ENCODE measurements at regions not wholly inside any gene's neighbourhood (a gene's known extent, or its start where the extent isn't known, plus 50 kb on each side); places are given as distances from the start of the nearest gene placed in this dataset.

- TF ChIP-seq REST (IDR thresholded peaks at IDR 0.05; ENCODE audit: low read depth) (no peak), CBX3 (IDR thresholded peaks at IDR 0.05; ENCODE audit: low read depth) (no peak), EZH2 (IDR thresholded peaks at IDR 0.05) (no peak), TCF7L2 (IDR thresholded peaks at IDR 0.05; ENCODE audit: borderline replicate concordance, extremely low read depth, insufficient read depth, insufficient read length) (no peak), EGR1 (IDR thresholded peaks at IDR 0.05; ENCODE audit: low read depth) (no peak), ZNF274 (IDR thresholded peaks at IDR 0.05; ENCODE audit: low read depth, low read length) (no peak), POLR2A (IDR thresholded peaks at IDR 0.05; ENCODE audit: borderline replicate concordance, extremely low read depth, insufficient read depth, insufficient read length) (no peak), JUND (IDR thresholded peaks at IDR 0.05) (no peak), ATF3 (IDR thresholded peaks at IDR 0.05) (no peak)
Measured at GRCh38 chr18:50460062-50460461, 85.2 kb downstream of the SKA1 start (continued).

GRCh38 chr18:50460716-50461115 is 85.9 kb downstream of the SKA1 start:
- intact Hi-C loops (cut with micrococcal nuclease), result no loop called here
- RAD21 ChIA-PET (ENCODE audit: low non-redundant PET in 1 of 2, low total read pairs in 2 of 2, uncharacterized antibody in 2 of 2, unreplicated experiment in 2 of 2), result no interaction called here
- no TSS peak for BruUV-seq (replicated peaks)

More at GRCh38 chr18:50460716-50461115, 85.9 kb downstream of the SKA1 start:
- TF ChIP-seq REST (IDR thresholded peaks at IDR 0.05; ENCODE audit: low read depth), result no peak
- TF ChIP-seq CEBPB (IDR thresholded peaks at IDR 0.05; ENCODE audit: low read depth), result no peak
- no peak for TF ChIP-seq EGR1 (IDR thresholded peaks at IDR 0.05; ENCODE audit: low read depth)
- Histone ChIP-seq H4K20me1 (ENCODE audit: insufficient read depth) (no peaks in the 10 kb centered on the region), H3K27ac (ENCODE audit: low read depth, low read length) (no peak overlapping the region), H3K9ac (ENCODE audit: low read length) (no peak overlapping the region), H2AFZ (ENCODE audit: low read depth, low read length, poor library complexity, severe bottlenecking) (no peak overlapping the region), H3K4me1 (ENCODE audit: control insufficient read depth in 1 of 2, insufficient read depth in 2 of 2, low read length in 2 of 2) (no peaks in the 10 kb centered on the region), H3K9me2 (ENCODE audit: insufficient read depth) (no peaks in the 10 kb centered on the region), H3K4me2 (ENCODE audit: low read length) (no peak overlapping the region), H3K9me3 (ENCODE audit: control insufficient read depth in 1 of 2, insufficient read depth in 1 of 2, low read depth in 1 of 2, low read length in 2 of 2) (no peaks in the 10 kb centered on the region), H3K27me3 (ENCODE audit: insufficient read depth, low read length) (no peaks in the 10 kb centered on the region), H3K4me3 (replicated peaks in 1 of 2; ENCODE audit: low read depth in 1 of 2, low read length in 2 of 2) (no peak overlapping the region), H3K79me2 (ENCODE audit: insufficient read depth, low read length) (no peaks in the 10 kb centered on the region), H3K36me3 (ENCODE audit: control insufficient read depth in 1 of 2, insufficient read depth in 2 of 2, low read length in 2 of 2) (no peaks in the 10 kb centered on the region)
- POLR2A ChIA-PET, result no interaction called here
- CTCF ChIA-PET, result interaction anchor here (1.5 kb wide), 1 partner anchor 32 kb away, joined by 3 read pairs; no protein-coding TSS in a partner anchor
- no peak for ATAC-seq
- no peak for DNase-seq (ENCODE audit: low read depth, low spot score)
